ENCODE measurements at regions not wholly inside any gene's neighbourhood (a gene's known extent, or its start where the extent isn't known, plus 50 kb on each side); places are given as distances from the start of the nearest gene placed in this dataset.

- Histone ChIP-seq H3K9me1 (replicated peaks; ENCODE audit: control insufficient read depth, extremely low read depth, insufficient read depth, low read length) (no peaks in the 10 kb centered on the region), H3K27me3 (ENCODE audit: control insufficient read depth in 2 of 2, insufficient read depth in 2 of 2, low read length in 2 of 2) (no peaks in the 10 kb centered on the region), H3K36me3 (ENCODE audit: control insufficient read depth in 2 of 2, extremely low read depth in 1 of 2, insufficient read depth in 2 of 2, low read length in 2 of 2) (no peaks in the 10 kb centered on the region), H3K4me3 (replicated peaks in 1 of 3; ENCODE audit: insufficient read depth in 1 of 3, low read depth in 1 of 3, low read length in 3 of 3) (no peak overlapping the region), H2AFZ (ENCODE audit: low read depth, low read length) (no peak overlapping the region), H3K4me1 (ENCODE audit: control insufficient read depth, extremely low read depth, insufficient read depth, low read length) (no peaks in the 10 kb centered on the region), H3K9ac (replicated peaks; ENCODE audit: extremely low read depth, insufficient read depth, low read length) (no peak overlapping the region), H4K20me1 (replicated peaks; ENCODE audit: control insufficient read depth, extremely low read depth, insufficient read depth, low read length) (no peaks in the 10 kb centered on the region), H3K9me3 (replicated peaks; ENCODE audit: control insufficient read depth, insufficient read depth, low read length) (no peaks in the 10 kb centered on the region), H3K79me2 (ENCODE audit: control insufficient read depth, insufficient read depth, low read length) (no peaks in the 10 kb centered on the region), H3K4me2 (ENCODE audit: insufficient read depth, low read length) (no peak overlapping the region), H3K27ac (ENCODE audit: insufficient read depth, low read depth, low read length) (no peak overlapping the region)
- intact Hi-C loops (cut with micrococcal nuclease) (no loop called here), dilution Hi-C loops (cut with MboI; ENCODE audit: extremely low pct_ligation_motif_present, low sequenced_read_pairs) (no loop called here)
- no TSS peak for BruUV-seq (replicated peaks)
- no peak for DNase-seq (ENCODE audit: low read depth, low spot score)
- ChIA-PET CTCF (no interaction called here), POLR2A (no interaction called here)
- FAIRE-seq, result no peak
- TF ChIP-seq POLR2A (IDR thresholded peaks at IDR 0.05; ENCODE audit: low read depth, low read length) (no peak), JUN (IDR thresholded peaks at IDR 0.05; ENCODE audit: borderline replicate concordance, insufficient read depth, insufficient read length, low read depth) (no peak), GATA2 (IDR thresholded peaks at IDR 0.05; ENCODE audit: insufficient read depth, insufficient read length, low read depth, low read length) (no peak), CTCF (IDR thresholded peaks at IDR 0.05; ENCODE audit: extremely low read depth in 1 of 2, insufficient read depth in 1 of 2, low read depth in 1 of 2, low read length in 2 of 2) (no peak), MAX (IDR thresholded peaks at IDR 0.05; ENCODE audit: insufficient read depth, insufficient read length) (no peak), EZH2 (IDR thresholded peaks at IDR 0.05; ENCODE audit: borderline replicate concordance, low read depth, low read length, severe bottlenecking) (no peak), POLR2AphosphoS5 (IDR thresholded peaks at IDR 0.05; ENCODE audit: insufficient read depth, low read depth, low read length) (no peak), FOS (IDR thresholded peaks at IDR 0.05; ENCODE audit: borderline replicate concordance, insufficient read depth, low read length) (no peak), MYC (IDR thresholded peaks at IDR 0.05; ENCODE audit: low read depth, low read length) (no peak)
These were observed 168.4 kb upstream of the ARRDC4 start for GRCh38 chr15:97791824-97792792.

Data from endothelial cell of umbilical vein (primary cell).